ENCODE measurements at regions not wholly inside any gene's neighbourhood (a gene's known extent, or its start where the extent isn't known, plus 50 kb on each side); places are given as distances from the start of the nearest gene placed in this dataset.

DNA sequence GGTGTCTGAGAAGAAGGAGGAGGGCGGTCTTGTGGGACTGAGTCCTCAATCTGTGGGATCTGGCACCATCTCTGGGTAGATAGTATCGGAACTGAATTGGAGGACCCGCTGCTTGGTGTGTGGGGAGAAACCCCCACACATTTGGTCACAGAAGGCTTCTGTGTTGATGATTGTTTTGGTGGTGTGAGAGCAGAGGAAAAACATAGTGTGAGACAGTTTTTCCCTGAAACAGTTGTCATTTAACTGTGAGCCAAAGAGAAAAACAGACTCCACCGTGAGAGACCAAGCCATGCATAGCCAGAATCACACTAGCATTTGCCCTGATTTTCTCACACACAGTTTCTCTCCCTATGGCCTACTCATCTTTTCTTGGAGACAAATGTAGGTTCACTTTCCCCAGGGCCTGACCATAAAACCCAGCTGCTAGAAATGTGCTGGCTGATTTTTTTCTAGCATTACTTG, 91.4 kb upstream of the FLRT2 start:
- TF ChIP-seq CTCF (IDR thresholded peaks at IDR 0.05; ENCODE audit: low read depth, low read length) = no peak
- TF ChIP-seq MYC (IDR thresholded peaks at IDR 0.05; ENCODE audit: low read depth, low read length) = no peak
- no peak for TF ChIP-seq POLR2A (IDR thresholded peaks at IDR 0.05; ENCODE audit: extremely low read depth, insufficient read length)

Data from NB4 (cell line).